GM13977 (cell line): ENCODE measurements at regions not wholly inside any gene's neighbourhood (a gene's known extent, or its start where the extent isn't known, plus 50 kb on each side); places are given as distances from the start of the nearest gene placed in this dataset.

Source experiments
- DNase-seq: peaks from one replicate; pipeline ENCODE4 v3.0.0; 2012; ENCODE audit warnings: low spot score
- in situ Hi-C: fragments of 300-500 bp; cut with MboI; formaldehyde crosslinking; loops from one replicate; pipeline ENCODE4 v1.12.0; 2022; ENCODE audit warnings: low sequenced_read_pairs, low pct_unique_long_range_greater_than_20kb, mixed read lengths, inconsistent platforms; ENCODE audit not compliant: unreplicated experiment
- TF ChIP-seq, protein P1 (sequence below): IDR thresholded peaks from 2 replicates; pipeline ENCODE4 v1.5.1; 2012; ENCODE audit warnings: mild to moderate bottlenecking, control low read depth; ENCODE audit not compliant: insufficient read depth; ENCODE audit errors: extremely low read depth, missing control alignments

DNA sequence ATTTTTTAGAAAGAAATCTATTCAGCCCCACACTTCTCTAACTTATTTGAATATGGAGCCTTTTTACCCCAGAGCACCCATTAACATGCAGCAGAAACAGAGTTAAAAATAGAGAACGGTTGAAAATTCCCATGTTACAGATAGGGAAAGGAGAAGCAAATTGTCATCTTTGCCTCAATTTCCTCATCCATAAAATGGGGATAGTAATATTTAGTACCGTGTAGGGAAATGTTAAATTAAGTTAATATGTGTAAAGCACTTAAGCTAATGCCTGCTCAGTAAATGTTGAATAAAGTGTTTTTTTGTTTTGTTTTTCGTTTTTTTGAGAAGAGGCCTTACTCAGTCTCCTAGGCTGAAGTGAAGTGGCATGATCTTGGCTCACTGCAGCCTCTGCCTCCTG lies 50.3 kb downstream of the NAV1 start:
- no peak for DNase-seq
- in situ Hi-C loops, result no loop called here

DNA sequence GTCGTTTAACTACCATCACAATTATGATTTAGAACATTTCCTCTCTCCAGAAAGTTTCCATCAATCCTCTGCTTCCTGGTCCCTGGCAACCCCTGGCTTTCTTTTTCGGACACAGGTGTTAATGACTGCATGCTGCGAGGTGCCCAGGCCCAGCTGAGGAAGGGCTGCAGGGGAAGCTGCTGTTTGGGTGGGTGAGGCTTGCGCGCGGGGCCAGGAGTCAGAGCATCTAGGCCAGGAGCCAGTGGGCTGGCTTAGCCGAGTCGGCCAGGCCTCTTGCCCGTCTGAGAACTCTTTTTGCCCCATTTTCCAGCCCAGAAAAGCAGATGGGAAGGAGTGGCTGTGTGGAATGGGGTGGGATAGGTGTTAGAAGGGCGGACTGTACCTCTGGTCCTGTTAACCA lies 51.5 kb downstream of the NAV1 start:
- no peak for DNase-seq
- in situ Hi-C loops, result no loop called here
- TF ChIP-seq, protein P1, sequence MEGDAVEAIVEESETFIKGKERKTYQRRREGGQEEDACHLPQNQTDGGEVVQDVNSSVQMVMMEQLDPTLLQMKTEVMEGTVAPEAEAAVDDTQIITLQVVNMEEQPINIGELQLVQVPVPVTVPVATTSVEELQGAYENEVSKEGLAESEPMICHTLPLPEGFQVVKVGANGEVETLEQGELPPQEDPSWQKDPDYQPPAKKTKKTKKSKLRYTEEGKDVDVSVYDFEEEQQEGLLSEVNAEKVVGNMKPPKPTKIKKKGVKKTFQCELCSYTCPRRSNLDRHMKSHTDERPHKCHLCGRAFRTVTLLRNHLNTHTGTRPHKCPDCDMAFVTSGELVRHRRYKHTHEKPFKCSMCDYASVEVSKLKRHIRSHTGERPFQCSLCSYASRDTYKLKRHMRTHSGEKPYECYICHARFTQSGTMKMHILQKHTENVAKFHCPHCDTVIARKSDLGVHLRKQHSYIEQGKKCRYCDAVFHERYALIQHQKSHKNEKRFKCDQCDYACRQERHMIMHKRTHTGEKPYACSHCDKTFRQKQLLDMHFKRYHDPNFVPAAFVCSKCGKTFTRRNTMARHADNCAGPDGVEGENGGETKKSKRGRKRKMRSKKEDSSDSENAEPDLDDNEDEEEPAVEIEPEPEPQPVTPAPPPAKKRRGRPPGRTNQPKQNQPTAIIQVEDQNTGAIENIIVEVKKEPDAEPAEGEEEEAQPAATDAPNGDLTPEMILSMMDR, result no peak

More for the DNA sequence above, 50.3 kb downstream of the NAV1 start:
- TF ChIP-seq, protein P1, result no peak

DNA sequence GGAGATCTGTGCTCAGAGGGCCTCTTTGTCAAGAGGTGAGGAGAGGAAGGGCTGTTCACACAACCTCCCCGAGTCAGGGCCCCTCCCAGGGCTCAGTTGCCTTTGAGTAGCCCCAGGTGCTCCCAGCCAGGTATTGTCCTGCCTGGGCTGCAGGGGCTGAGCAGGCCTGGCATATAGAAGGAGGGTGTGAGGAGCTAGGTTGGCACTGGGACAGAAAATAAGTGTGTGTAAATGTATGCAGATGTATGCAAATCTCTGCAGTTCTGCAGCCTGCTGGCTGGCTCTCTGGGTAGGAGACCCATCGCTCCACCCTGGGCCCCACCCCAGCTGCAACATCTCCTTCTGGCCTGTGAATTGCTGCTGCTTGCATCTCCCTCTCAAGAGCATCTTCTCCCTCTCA lies 52.4 kb downstream of the NAV1 start:
- in situ Hi-C loops, result no loop called here
- TF ChIP-seq, protein P1, result no peak
- no peak for DNase-seq

DNA sequence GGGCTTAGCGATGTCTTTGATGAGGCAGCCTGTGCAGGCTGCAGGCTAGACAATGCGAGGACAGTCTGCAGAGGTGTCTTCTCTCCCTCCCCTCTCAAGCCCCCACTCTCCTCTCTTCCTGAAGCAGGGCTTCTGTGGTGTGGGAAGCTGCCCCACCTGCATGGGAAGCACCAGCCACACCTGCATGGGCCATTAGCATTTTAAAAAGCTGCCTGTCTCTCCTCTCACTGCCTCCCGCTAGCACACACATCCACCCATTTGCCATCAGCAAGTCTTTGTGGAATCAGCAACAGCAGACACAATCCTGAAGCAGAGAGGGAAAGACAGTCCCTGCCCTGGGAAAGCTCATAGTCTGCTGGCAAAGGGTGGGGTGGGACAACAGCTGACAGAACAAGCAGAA lies 53.1 kb downstream of the NAV1 start:
- DNase-seq, result no peak
- TF ChIP-seq, protein P1, result no peak
- in situ Hi-C loops, result no loop called here

DNA sequence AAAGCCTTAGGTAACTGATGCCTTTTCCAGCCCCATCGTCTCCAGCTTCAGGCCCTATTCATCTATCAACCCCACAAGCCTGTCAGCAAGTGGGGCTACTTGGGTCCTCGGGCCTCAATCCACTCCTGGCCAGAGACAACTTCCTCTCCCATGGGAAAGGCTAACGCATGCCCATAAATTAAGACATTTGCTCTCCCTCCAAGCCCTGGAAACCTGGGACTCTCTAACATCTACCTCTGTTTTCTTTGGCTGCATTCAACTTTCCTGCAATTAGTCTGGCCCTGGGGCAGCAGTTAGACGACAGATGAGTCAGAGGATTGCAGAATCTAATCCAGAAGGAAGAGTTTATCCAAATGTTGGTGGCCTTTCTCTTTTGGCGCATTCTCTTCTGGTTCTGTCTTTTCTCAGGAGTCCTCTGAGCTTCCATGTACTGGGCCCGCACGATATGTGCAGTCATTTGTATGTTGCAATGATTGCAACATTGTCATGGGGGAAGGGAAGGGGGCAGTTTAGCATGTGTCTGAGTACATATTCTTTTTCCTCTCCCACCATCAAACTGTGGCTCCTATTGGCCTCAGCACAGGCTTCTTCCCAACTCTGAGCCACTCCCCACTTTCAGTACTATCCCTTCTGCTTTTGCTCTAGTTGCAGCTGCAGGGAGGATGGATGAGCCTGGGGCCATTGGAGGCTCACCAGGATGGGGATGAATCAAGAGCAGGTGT lies 54.4 kb downstream of the NAV1 start:
- in situ Hi-C loops, result no loop called here
- DNase-seq, result no peak

DNA sequence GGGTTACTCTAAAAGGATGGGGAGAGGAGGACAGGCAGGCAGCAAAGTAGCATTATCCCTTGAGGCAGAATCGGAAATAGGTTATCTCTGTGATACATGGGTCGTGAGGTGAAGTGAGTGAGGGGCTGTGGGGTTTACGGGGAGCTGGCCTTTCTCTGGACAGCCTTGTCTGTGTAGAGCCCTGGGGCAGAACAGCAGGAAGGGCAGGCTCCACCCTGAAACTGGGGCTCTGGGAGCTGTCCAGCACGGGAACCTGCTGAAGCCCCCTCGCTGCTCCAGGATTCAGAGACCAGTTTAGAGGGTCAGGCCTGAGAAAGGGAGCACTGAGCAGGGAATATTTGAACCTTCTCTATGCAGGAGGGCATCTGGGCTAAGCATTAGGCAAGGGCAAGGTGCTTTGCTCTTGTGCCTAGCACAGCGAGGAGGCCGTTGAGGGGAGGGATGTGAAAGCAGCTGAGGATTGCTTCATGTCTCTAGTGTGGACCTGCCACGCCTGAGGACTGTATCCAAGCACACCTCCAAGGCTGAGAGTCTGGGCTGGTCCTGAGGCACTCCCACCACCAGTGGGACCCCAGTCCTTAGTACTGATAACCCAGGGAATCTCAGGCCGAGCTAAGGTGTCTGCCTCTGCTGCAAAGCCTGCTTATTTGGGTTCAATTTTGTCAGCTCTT lies 55.8 kb downstream of the NAV1 start:
- DNase-seq, result no peak
- in situ Hi-C loops, result no loop called here
- TF ChIP-seq, protein P1, result no peak

More for the DNA sequence above, 54.4 kb downstream of the NAV1 start:
- TF ChIP-seq, protein P1, result no peak
